ENCODE measurements at regions not wholly inside any gene's neighbourhood (a gene's known extent, or its start where the extent isn't known, plus 50 kb on each side); places are given as distances from the start of the nearest gene placed in this dataset.

- no peak for DNase-seq
- no peaks in the 10 kb centered on the region for H3K9me3 Mint-ChIP-seq (ENCODE audit: unreplicated experiment)
- H3K4me1 Mint-ChIP-seq (ENCODE audit: low read depth, unreplicated experiment) = no peaks in the 10 kb centered on the region
- TF ChIP-seq CTCF (IDR thresholded peaks at IDR 0.05; ENCODE audit: partially characterized antibody, unreplicated experiment) = no peak
- H3K36me3 Mint-ChIP-seq (ENCODE audit: unreplicated experiment) = no peaks in the 10 kb centered on the region
- no peak overlapping the region for H3K27ac Mint-ChIP-seq (ENCODE audit: unreplicated experiment)
- no peaks in the 10 kb centered on the region for H3K27me3 Mint-ChIP-seq (ENCODE audit: unreplicated experiment)
- H3K4me3 Mint-ChIP-seq (ENCODE audit: unreplicated experiment) = no peak overlapping the region
These were observed 324.7 kb downstream of the TLE4 start for GRCh38 chr9:79896390-79896980.

- TF ChIP-seq CTCF (IDR thresholded peaks at IDR 0.05; ENCODE audit: partially characterized antibody, unreplicated experiment) = no peak
- no peak overlapping the region for H3K27ac Mint-ChIP-seq (ENCODE audit: unreplicated experiment)
- DNase-seq = no peak
- H3K9me3 Mint-ChIP-seq (ENCODE audit: unreplicated experiment) = no peaks in the 10 kb centered on the region
- no peaks in the 10 kb centered on the region for H3K4me1 Mint-ChIP-seq (ENCODE audit: low read depth, unreplicated experiment)
- H3K4me3 Mint-ChIP-seq (ENCODE audit: unreplicated experiment) = no peak overlapping the region
- H3K27me3 Mint-ChIP-seq (ENCODE audit: unreplicated experiment) = no peaks in the 10 kb centered on the region
- H3K36me3 Mint-ChIP-seq (ENCODE audit: unreplicated experiment) = no peaks in the 10 kb centered on the region
These were observed 323.5 kb downstream of the TLE4 start for GRCh38 chr9:79895232-79895631.

GRCh38 chr9:79889369-79889768 lies 317.6 kb downstream of the TLE4 start:
- Mint-ChIP-seq H3K36me3 (ENCODE audit: unreplicated experiment) (no peaks in the 10 kb centered on the region), H3K27me3 (ENCODE audit: unreplicated experiment) (no peaks in the 10 kb centered on the region), H3K4me3 (ENCODE audit: unreplicated experiment) (no peak overlapping the region), H3K4me1 (ENCODE audit: low read depth, unreplicated experiment) (no peaks in the 10 kb centered on the region), H3K27ac (ENCODE audit: unreplicated experiment) (no peak overlapping the region), H3K9me3 (ENCODE audit: unreplicated experiment) (no peaks in the 10 kb centered on the region)
- DNase-seq = no peak
- TF ChIP-seq CTCF (IDR thresholded peaks at IDR 0.05; ENCODE audit: partially characterized antibody, unreplicated experiment) = no peak

- no peak for DNase-seq
These were observed 313.5 kb downstream of the TLE4 start for GRCh38 chr9:79885093-79885857.

More at GRCh38 chr9:79885093-79885857, 313.5 kb downstream of the TLE4 start:
- Mint-ChIP-seq H3K27ac (ENCODE audit: unreplicated experiment) (no peak overlapping the region), H3K4me3 (ENCODE audit: unreplicated experiment) (no peak overlapping the region), H3K9me3 (ENCODE audit: unreplicated experiment) (no peaks in the 10 kb centered on the region), H3K36me3 (ENCODE audit: unreplicated experiment) (no peaks in the 10 kb centered on the region), H3K27me3 (ENCODE audit: unreplicated experiment) (no peaks in the 10 kb centered on the region), H3K4me1 (ENCODE audit: low read depth, unreplicated experiment) (no peaks in the 10 kb centered on the region)
- no peak for TF ChIP-seq CTCF (IDR thresholded peaks at IDR 0.05; ENCODE audit: partially characterized antibody, unreplicated experiment)
